OCI-LY1 (cell line): ENCODE measurements at regions not wholly inside any gene's neighbourhood (a gene's known extent, or its start where the extent isn't known, plus 50 kb on each side); places are given as distances from the start of the nearest gene placed in this dataset.

Source experiments
- H2AFZ ChIP-seq: fragments of 200-600 bp; sonication (generic), shearing (Covaris generic); 2 replicates; pipeline ENCODE4 v1.6.0; 2014; ENCODE audit warnings: antibody characterized with exemption, mild to moderate bottlenecking, low read length
- H3F3A ChIP-seq: fragments of 200-600 bp; sonication (generic), shearing (Covaris generic); 2 replicates; pipeline ENCODE4 v1.6.0; 2014; ENCODE audit warnings: mild to moderate bottlenecking, antibody characterized with exemption, low read length, moderate library complexity; ENCODE audit not compliant: insufficient read depth
- H3K27ac ChIP-seq: fragments of 200-600 bp; sonication (generic); 2 replicates; pipeline ENCODE4 v1.5.1; 2014; ENCODE audit warnings: low read length, mixed run types, mild to moderate bottlenecking, low read depth; ENCODE audit not compliant: poor library complexity, severe bottlenecking
- H3K27me3 ChIP-seq: fragments of 200-600 bp; sonication (generic); 2 replicates; pipeline ENCODE4 v1.6.0; 2014; ENCODE audit warnings: antibody characterized with exemption, mild to moderate bottlenecking, low read length, moderate library complexity; ENCODE audit not compliant: insufficient read depth
- H3K36me3 ChIP-seq: fragments of 200-600 bp; sonication (generic); 2 replicates; pipeline ENCODE4 v1.6.1; 2014; ENCODE audit warnings: mild to moderate bottlenecking, antibody characterized with exemption, low read length, moderate library complexity, mixed read lengths; ENCODE audit not compliant: insufficient read depth
- H3K4me1 ChIP-seq: fragments of 200-600 bp; sonication (generic); 2 replicates; pipeline ENCODE4 v1.5.1; 2014; ENCODE audit warnings: mild to moderate bottlenecking, low read length, moderate library complexity; ENCODE audit not compliant: insufficient read depth, severe bottlenecking
- H3K4me2 ChIP-seq: fragments of 200-600 bp; sonication (generic), shearing (Covaris generic); 2 replicates; pipeline ENCODE4 v1.6.1; 2014; ENCODE audit warnings: low read length
- H3K4me3 ChIP-seq: fragments of 200-600 bp; sonication (generic); 2 replicates; pipeline ENCODE4 v1.5.1; 2014; ENCODE audit warnings: low read length, low read depth, mild to moderate bottlenecking, mixed read lengths; ENCODE audit not compliant: poor library complexity, severe bottlenecking
- H3K79me2 ChIP-seq: fragments of 200-600 bp; shearing (Covaris generic); 2 replicates; pipeline ENCODE4 v1.6.1; 2016; ENCODE audit warnings: mixed run types, low read length, mixed read lengths; ENCODE audit not compliant: insufficient read depth
- H3K9ac ChIP-seq: fragments of 200-600 bp; sonication (generic), shearing (Covaris generic); 2 replicates; pipeline ENCODE4 v1.6.1; 2014; ENCODE audit warnings: mild to moderate bottlenecking, low read length, mixed read lengths
- H3K9me2 ChIP-seq: fragments of 200-600 bp; sonication (generic), shearing (Covaris generic); 2 replicates; pipeline ENCODE4 v1.6.1; 2014; ENCODE audit warnings: low read depth, mild to moderate bottlenecking, low read length, mixed read lengths
- H3K9me3 ChIP-seq: fragments of 200-600 bp; shearing (Covaris generic); 2 replicates; pipeline ENCODE4 v1.6.1; 2014; ENCODE audit warnings: low read length, mixed read lengths
- H4K20me1 ChIP-seq: fragments of 200-600 bp; sonication (generic), shearing (Covaris generic); 2 replicates; pipeline ENCODE4 v1.6.0; 2016; ENCODE audit warnings: mild to moderate bottlenecking, low read length; ENCODE audit not compliant: insufficient read depth
- CTCF ChIP-seq: fragments of 200-600 bp; sonication (generic), shearing (Covaris generic); IDR thresholded peaks from 2 replicates; pipeline ENCODE4 v1.5.1; 2017; ENCODE audit warnings: mild to moderate bottlenecking, antibody characterized with exemption, low read length, moderate library complexity, mixed read lengths
- EZH2 ChIP-seq: fragments of 200-600 bp; sonication (generic), shearing (Covaris generic); IDR thresholded peaks from 2 replicates; pipeline ENCODE4 v1.8.0; 2017; ENCODE audit warnings: borderline replicate concordance, mixed run types, mild to moderate bottlenecking, antibody characterized with exemption, low read length, moderate library complexity, mixed read lengths

GRCh38 chr6:168214586-168215104 lies 104.9 kb downstream of the DACT2 start:
- no peak overlapping the region for H2AFZ ChIP-seq
- no peaks in the 10 kb centered on the region for H3K79me2 ChIP-seq
- no peaks in the 10 kb centered on the region for H3K9me2 ChIP-seq
- no peaks in the 10 kb centered on the region for H4K20me1 ChIP-seq
- H3K27ac ChIP-seq: no peak overlapping the region
- H3F3A ChIP-seq: no peaks in the 10 kb centered on the region
- no peaks in the 10 kb centered on the region for H3K9me3 ChIP-seq
- H3K4me3 ChIP-seq: no peak overlapping the region
- H3K27me3 ChIP-seq: peaks cover 2% of the 10 kb centered on the region; the same call in 1 of the 2 replicates
- H3K36me3 ChIP-seq: no peaks in the 10 kb centered on the region
- H3K4me1 ChIP-seq: no peaks in the 10 kb centered on the region
- no peak overlapping the region for H3K4me2 ChIP-seq
- H3K9ac ChIP-seq: no peak overlapping the region
- TF ChIP-seq CTCF (no peak), EZH2 (no peak)

GRCh38 chr6:168213121-168213524 lies 106.5 kb downstream of the DACT2 start:
- no peak overlapping the region for H3K4me2 ChIP-seq
- H3K36me3 ChIP-seq: no peaks in the 10 kb centered on the region
- H3K9ac ChIP-seq: no peak overlapping the region
- H4K20me1 ChIP-seq: no peaks in the 10 kb centered on the region
- no peak overlapping the region for H3K4me3 ChIP-seq
- TF ChIP-seq EZH2 (no peak), CTCF (no peak)
- no peaks in the 10 kb centered on the region for H3K4me1 ChIP-seq
- H2AFZ ChIP-seq: no peak overlapping the region
- H3K27me3 ChIP-seq: no peaks in the 10 kb centered on the region
- H3F3A ChIP-seq: no peaks in the 10 kb centered on the region
- H3K79me2 ChIP-seq: no peaks in the 10 kb centered on the region
- no peak overlapping the region for H3K27ac ChIP-seq
- no peaks in the 10 kb centered on the region for H3K9me2 ChIP-seq
- H3K9me3 ChIP-seq: no peaks in the 10 kb centered on the region

GRCh38 chr6:168212362-168212761 lies 107.2 kb downstream of the DACT2 start:
- no peaks in the 10 kb centered on the region for H3F3A ChIP-seq
- TF ChIP-seq EZH2 (no peak), CTCF (no peak)
- no peak overlapping the region for H2AFZ ChIP-seq
- H3K9me3 ChIP-seq: no peaks in the 10 kb centered on the region
- H3K36me3 ChIP-seq: no peaks in the 10 kb centered on the region
- H4K20me1 ChIP-seq: no peaks in the 10 kb centered on the region
- H3K9ac ChIP-seq: no peak overlapping the region
- no peaks in the 10 kb centered on the region for H3K4me1 ChIP-seq
- no peak overlapping the region for H3K4me2 ChIP-seq
- no peak overlapping the region for H3K27ac ChIP-seq
- H3K4me3 ChIP-seq: no peak overlapping the region
- H3K79me2 ChIP-seq: no peaks in the 10 kb centered on the region
- no peaks in the 10 kb centered on the region for H3K27me3 ChIP-seq
- no peaks in the 10 kb centered on the region for H3K9me2 ChIP-seq
